ENCODE measurements at regions not wholly inside any gene's neighbourhood (a gene's known extent, or its start where the extent isn't known, plus 50 kb on each side); places are given as distances from the start of the nearest gene placed in this dataset.
A peak's percentile ranks its signal among the peaks of the same experiment; 100 is the strongest.

- Histone ChIP-seq H4K8ac (ENCODE audit: low read depth, low read length) (no peak overlapping the region), H3K36me3 (ENCODE audit: control insufficient read depth, insufficient read depth, low read length) (no peaks in the 10 kb centered on the region), H3K4me1 (ENCODE audit: control insufficient read depth, low read depth, low read length) (no peaks in the 10 kb centered on the region), H3K9ac (ENCODE audit: low read length) (no peak overlapping the region), H3K79me1 (ENCODE audit: low read length) (no peaks in the 10 kb centered on the region), H2BK120ac (ENCODE audit: low read depth, low read length) (no peak overlapping the region), H3K79me2 (ENCODE audit: control insufficient read depth, insufficient read depth, low read length) (no peaks in the 10 kb centered on the region), H3K4me3 (ENCODE audit: low read length) (no peak overlapping the region), H2BK15ac (replicated peaks; ENCODE audit: low read depth) (no peak overlapping the region), H3K27me3 (ENCODE audit: insufficient read depth, low read length, poor library complexity) (no peaks in the 10 kb centered on the region), H3K4me2 (ENCODE audit: low read length) (no peak overlapping the region), H3K23ac (ENCODE audit: low read length) (no peak overlapping the region), H3K18ac (ENCODE audit: low read length) (no peak overlapping the region), H3K27ac (ENCODE audit: low read depth, low read length) (no peak overlapping the region), H2BK5ac (ENCODE audit: low read length) (no peak overlapping the region), H4K5ac (ENCODE audit: low read length) (no peak overlapping the region), H3K4ac (ENCODE audit: low read depth, low read length) (no peak overlapping the region), H2AK5ac (ENCODE audit: low read length) (no peak overlapping the region), H3K56ac (ENCODE audit: low read length) (no peak overlapping the region)
- peak; percentile 40 for DNase-seq
- WGBS (ENCODE audit: extremely low coverage, insufficient coverage, low lambda C conversion rate): no CpG with 5 or more reads among the region's 6 CpGs
Observed at GRCh38 chr11:109480251-109480650, 58.3 kb downstream of the C11orf87 start.

GRCh38 chr11:109486129-109486528 lies 64.1 kb downstream of the C11orf87 start:
- H3K4me1 ChIP-seq (ENCODE audit: control insufficient read depth, low read depth, low read length): no peaks in the 10 kb centered on the region
- H2BK120ac ChIP-seq (ENCODE audit: low read depth, low read length): no peak overlapping the region
- H3K56ac ChIP-seq (ENCODE audit: low read length): no peak overlapping the region
- no peaks in the 10 kb centered on the region for H3K79me2 ChIP-seq (ENCODE audit: control insufficient read depth, insufficient read depth, low read length)
- H3K79me1 ChIP-seq (ENCODE audit: low read length): no peaks in the 10 kb centered on the region
- no peak for DNase-seq
- no peak overlapping the region for H4K8ac ChIP-seq (ENCODE audit: low read depth, low read length)
- H3K4ac ChIP-seq (ENCODE audit: low read depth, low read length): no peak overlapping the region
- no peak overlapping the region for H3K18ac ChIP-seq (ENCODE audit: low read length)
- H3K27me3 ChIP-seq (ENCODE audit: insufficient read depth, low read length, poor library complexity): no peaks in the 10 kb centered on the region
- WGBS (ENCODE audit: extremely low coverage, insufficient coverage, low lambda C conversion rate): no CpG with 5 or more reads among the region's 1 CpG
- no peak overlapping the region for H3K23ac ChIP-seq (ENCODE audit: low read length)
- no peak overlapping the region for H2BK5ac ChIP-seq (ENCODE audit: low read length)
- no peak overlapping the region for H2BK15ac ChIP-seq (replicated peaks; ENCODE audit: low read depth)
- no peak overlapping the region for H3K9ac ChIP-seq (ENCODE audit: low read length)
- H3K36me3 ChIP-seq (ENCODE audit: control insufficient read depth, insufficient read depth, low read length): no peaks in the 10 kb centered on the region
- no peak overlapping the region for H3K27ac ChIP-seq (ENCODE audit: low read depth, low read length)
- no peak overlapping the region for H4K5ac ChIP-seq (ENCODE audit: low read length)
- no peak overlapping the region for H3K4me2 ChIP-seq (ENCODE audit: low read length)
- no peak overlapping the region for H3K4me3 ChIP-seq (ENCODE audit: low read length)
- H2AK5ac ChIP-seq (ENCODE audit: low read length): no peak overlapping the region

DNA sequence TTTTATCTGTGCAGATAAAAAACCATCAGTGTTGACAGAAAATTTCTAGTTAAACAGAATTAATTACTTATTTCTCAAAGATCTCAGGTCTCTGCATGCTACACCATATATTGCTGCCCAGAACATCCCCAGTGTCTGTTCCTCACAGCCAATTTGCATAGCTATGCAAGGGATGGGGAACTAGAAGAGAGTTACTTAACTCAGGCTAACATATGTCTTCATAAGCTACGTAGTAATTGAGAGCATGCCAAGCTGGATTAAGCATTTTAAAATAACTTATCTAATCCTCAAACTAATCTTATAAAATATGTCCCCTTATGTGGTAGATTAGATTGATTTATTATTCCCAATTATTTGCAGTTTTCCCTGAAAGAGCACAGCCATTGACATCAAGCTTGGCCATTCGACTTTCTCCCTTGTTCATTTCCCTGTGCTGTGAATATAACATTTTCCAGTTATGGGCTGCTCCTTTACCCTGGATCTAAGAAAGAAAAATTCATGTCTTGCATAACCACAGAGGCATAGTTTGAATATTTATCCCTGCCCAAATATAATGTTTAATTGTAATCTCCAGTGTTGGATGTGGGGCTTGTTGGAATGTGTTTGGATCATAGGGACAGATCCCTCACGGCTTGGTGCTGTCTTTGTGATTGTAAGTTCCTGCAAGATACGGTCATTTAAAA lies 69.1 kb downstream of the C11orf87 start:
- Histone ChIP-seq H3K56ac (ENCODE audit: low read length) (no peak overlapping the region), H3K18ac (ENCODE audit: low read length) (no peak overlapping the region), H4K8ac (ENCODE audit: low read depth, low read length) (no peak overlapping the region), H3K23ac (ENCODE audit: low read length) (no peak overlapping the region), H3K27ac (ENCODE audit: low read depth, low read length) (no peak overlapping the region), H4K5ac (ENCODE audit: low read length) (no peak overlapping the region), H2BK15ac (replicated peaks; ENCODE audit: low read depth) (no peak overlapping the region), H3K27me3 (ENCODE audit: insufficient read depth, low read length, poor library complexity) (no peaks in the 10 kb centered on the region), H3K79me2 (ENCODE audit: control insufficient read depth, insufficient read depth, low read length) (no peaks in the 10 kb centered on the region), H3K79me1 (ENCODE audit: low read length) (no peaks in the 10 kb centered on the region), H3K4me1 (ENCODE audit: control insufficient read depth, low read depth, low read length) (no peaks in the 10 kb centered on the region), H3K4me2 (ENCODE audit: low read length) (no peak overlapping the region), H3K4me3 (ENCODE audit: low read length) (no peak overlapping the region), H2AK5ac (ENCODE audit: low read length) (no peak overlapping the region), H2BK5ac (ENCODE audit: low read length) (no peak overlapping the region), H3K9ac (ENCODE audit: low read length) (no peak overlapping the region), H3K36me3 (ENCODE audit: control insufficient read depth, insufficient read depth, low read length) (no peaks in the 10 kb centered on the region), H3K4ac (ENCODE audit: low read depth, low read length) (no peak overlapping the region), H2BK120ac (ENCODE audit: low read depth, low read length) (no peak overlapping the region)
- no CpG with 5 or more reads among the region's 4 CpGs for WGBS (ENCODE audit: extremely low coverage, insufficient coverage, low lambda C conversion rate)
- DNase-seq: peak; percentile 6

DNA sequence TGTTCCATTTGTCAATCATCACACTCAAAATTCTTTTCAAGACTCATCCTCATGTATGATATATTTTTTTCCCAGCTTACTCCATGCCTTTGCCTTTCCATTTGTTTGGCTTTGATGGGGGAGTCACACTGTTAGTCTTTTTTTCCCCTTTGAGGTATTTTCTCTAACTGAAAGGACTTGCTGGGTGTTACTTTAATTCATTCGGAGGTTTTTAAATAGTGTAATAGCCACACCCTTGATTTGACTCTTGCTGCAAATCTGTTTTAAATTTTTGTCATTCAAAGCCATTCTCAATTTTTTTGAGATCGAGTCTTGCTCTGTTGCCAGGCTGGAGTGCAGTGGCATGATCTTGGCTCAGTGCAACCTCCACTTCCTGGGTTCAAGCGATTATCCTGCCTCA lies 84.1 kb downstream of the C11orf87 start:
- Histone ChIP-seq H3K23ac (ENCODE audit: low read length) (no peak overlapping the region), H3K27ac (ENCODE audit: low read depth, low read length) (no peak overlapping the region), H3K79me2 (ENCODE audit: control insufficient read depth, insufficient read depth, low read length) (no peaks in the 10 kb centered on the region), H3K9ac (ENCODE audit: low read length) (no peak overlapping the region), H3K4me1 (ENCODE audit: control insufficient read depth, low read depth, low read length) (no peaks in the 10 kb centered on the region), H4K5ac (ENCODE audit: low read length) (no peak overlapping the region), H3K4me2 (ENCODE audit: low read length) (no peak overlapping the region), H2BK120ac (ENCODE audit: low read depth, low read length) (no peak overlapping the region), H3K79me1 (ENCODE audit: low read length) (no peaks in the 10 kb centered on the region), H3K27me3 (ENCODE audit: insufficient read depth, low read length, poor library complexity) (no peaks in the 10 kb centered on the region), H3K36me3 (ENCODE audit: control insufficient read depth, insufficient read depth, low read length) (no peaks in the 10 kb centered on the region), H2BK15ac (replicated peaks; ENCODE audit: low read depth) (no peak overlapping the region), H4K8ac (ENCODE audit: low read depth, low read length) (no peak overlapping the region), H3K18ac (ENCODE audit: low read length) (no peak overlapping the region), H2BK5ac (ENCODE audit: low read length) (no peak overlapping the region), H3K4me3 (ENCODE audit: low read length) (no peak overlapping the region), H3K56ac (ENCODE audit: low read length) (no peak overlapping the region), H3K4ac (ENCODE audit: low read depth, low read length) (no peak overlapping the region), H2AK5ac (ENCODE audit: low read length) (no peak overlapping the region)
- WGBS (ENCODE audit: extremely low coverage, insufficient coverage, low lambda C conversion rate): no CpG with 5 or more reads among the region's 3 CpGs
- DNase-seq: no peak

DNA sequence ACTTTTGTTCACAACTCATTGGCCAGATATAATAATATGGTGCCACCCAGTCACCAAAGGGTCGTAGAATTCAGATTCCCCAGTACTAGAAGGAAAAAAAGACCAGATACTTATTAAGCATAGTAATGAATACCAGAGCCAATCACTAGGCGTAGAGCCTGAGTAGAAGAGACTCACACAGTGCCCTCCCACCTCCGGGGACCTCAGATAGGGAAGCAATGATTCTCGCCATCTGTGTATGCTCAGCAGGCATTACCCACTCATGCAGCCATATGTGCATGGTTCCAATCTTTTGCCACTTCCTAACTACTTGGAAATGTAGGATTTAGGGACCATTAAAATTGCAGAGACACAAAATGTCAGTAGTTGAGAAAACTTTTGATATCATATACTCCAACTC lies 85.3 kb downstream of the C11orf87 start:
- Histone ChIP-seq H2BK120ac (ENCODE audit: low read depth, low read length) (no peak overlapping the region), H4K5ac (ENCODE audit: low read length) (no peak overlapping the region), H3K36me3 (ENCODE audit: control insufficient read depth, insufficient read depth, low read length) (no peaks in the 10 kb centered on the region), H3K56ac (ENCODE audit: low read length) (no peak overlapping the region), H2BK15ac (replicated peaks; ENCODE audit: low read depth) (no peak overlapping the region), H3K4me2 (ENCODE audit: low read length) (no peak overlapping the region), H2AK5ac (ENCODE audit: low read length) (no peak overlapping the region), H4K8ac (ENCODE audit: low read depth, low read length) (no peak overlapping the region), H3K27ac (ENCODE audit: low read depth, low read length) (no peak overlapping the region), H3K79me1 (ENCODE audit: low read length) (no peaks in the 10 kb centered on the region), H3K27me3 (ENCODE audit: insufficient read depth, low read length, poor library complexity) (no peaks in the 10 kb centered on the region), H3K4me1 (ENCODE audit: control insufficient read depth, low read depth, low read length) (no peaks in the 10 kb centered on the region), H3K18ac (ENCODE audit: low read length) (no peak overlapping the region), H3K4me3 (ENCODE audit: low read length) (no peak overlapping the region), H2BK5ac (ENCODE audit: low read length) (no peak overlapping the region), H3K4ac (ENCODE audit: low read depth, low read length) (no peak overlapping the region), H3K9ac (ENCODE audit: low read length) (no peak overlapping the region), H3K79me2 (ENCODE audit: control insufficient read depth, insufficient read depth, low read length) (no peaks in the 10 kb centered on the region), H3K23ac (ENCODE audit: low read length) (no peak overlapping the region)
- no CpG with 5 or more reads among the region's 4 CpGs for WGBS (ENCODE audit: extremely low coverage, insufficient coverage, low lambda C conversion rate)
- no peak for DNase-seq

All from mesendoderm (in vitro differentiated cells).